ENCODE measurements at regions not wholly inside any gene's neighbourhood (a gene's known extent, or its start where the extent isn't known, plus 50 kb on each side); places are given as distances from the start of the nearest gene placed in this dataset.
"Not testable (repeated sequence)": the region's sequence is repeated elsewhere in the genome, so short reads cannot be mapped to it uniquely, and the experiment has no call there.

DNA sequence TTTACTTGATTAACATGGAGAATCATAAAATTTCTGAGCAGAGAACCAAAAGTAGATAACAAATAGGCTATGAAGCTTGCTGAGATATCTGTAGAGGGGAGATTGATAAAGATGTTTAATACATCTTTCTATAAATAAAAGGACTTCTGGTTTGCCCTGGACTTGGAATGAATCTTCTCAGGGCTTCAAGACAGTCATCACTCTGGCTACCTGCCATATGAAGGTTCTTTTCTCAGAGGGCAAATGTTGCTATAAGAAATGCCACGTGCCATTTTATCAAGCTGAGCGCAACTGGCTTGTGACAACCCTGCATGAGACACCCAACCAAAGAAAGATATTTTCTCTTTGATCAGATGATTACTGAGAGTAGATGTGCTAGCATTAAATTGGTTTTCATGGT, 192.5 kb downstream of the WNT5A start:
- FAIRE-seq: no peak

DNA sequence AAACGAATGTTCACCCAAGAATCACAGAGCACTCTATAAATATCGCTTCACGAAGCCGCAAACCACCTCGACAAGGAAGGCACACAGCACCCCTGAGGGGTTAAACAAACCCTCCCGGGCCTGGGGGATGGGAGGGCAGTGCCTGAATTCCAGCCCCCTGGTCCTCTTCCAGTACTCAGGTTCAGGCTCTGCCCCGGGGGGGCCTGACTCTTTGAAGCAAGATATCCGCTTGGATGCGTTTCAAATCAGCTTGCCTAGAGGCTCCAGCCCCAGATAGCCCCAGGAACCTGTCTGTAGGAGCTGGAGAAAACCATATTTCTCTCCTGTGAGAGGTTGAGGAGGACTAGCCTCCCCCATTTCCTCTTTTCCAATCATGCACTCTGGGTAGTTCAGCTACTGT, 194.7 kb downstream of the WNT5A start:
- no peak for FAIRE-seq

DNA sequence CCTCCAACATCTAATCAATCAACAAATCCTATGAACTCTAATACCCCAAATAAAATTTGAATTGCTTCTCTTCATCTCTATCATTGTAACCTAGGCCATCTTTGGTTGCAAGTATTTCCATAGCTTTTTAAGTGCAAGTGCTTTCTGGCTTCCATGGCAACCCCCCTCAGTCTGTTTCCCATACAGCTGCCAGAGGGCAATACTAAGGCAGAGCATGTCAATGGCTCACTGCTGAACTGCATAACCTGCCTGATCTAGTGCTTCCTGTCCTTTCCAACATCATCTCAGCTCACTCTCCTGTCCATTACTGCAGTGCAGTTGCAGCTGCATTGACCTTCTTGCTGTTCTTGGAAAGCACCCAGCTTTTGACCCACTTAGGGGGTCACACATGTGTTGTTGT, 198.4 kb downstream of the WNT5A start:
- FAIRE-seq: no peak

DNA sequence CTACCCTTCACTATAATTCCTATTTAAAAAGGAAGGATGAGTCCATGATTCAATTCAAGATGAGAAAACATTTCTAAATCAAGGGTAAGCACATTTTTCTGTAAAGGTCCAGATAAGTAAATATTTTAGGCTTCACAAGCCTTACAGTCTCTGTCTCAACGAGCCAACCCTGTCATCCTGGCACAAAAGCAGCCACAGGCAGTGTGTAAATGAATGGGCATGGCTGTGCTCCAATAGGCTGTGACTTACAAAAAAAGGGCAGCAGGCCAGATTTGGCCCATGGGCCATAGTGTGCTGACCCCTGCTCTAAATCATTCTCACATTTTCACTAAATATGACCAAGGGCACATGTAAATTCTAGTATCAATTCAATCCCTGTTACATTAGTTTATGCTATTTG, 200.4 kb downstream of the WNT5A start:
- no peak for FAIRE-seq

- no peak for FAIRE-seq
These were observed 201.9 kb downstream of the WNT5A start for GRCh38 chr3:55285156-55285555.

GRCh38 chr3:55283441-55283925, 203.6 kb downstream of the WNT5A start:
- FAIRE-seq: no peak

GRCh38 chr3:55282994-55283393, 204.1 kb downstream of the WNT5A start:
- no peak for FAIRE-seq

DNA sequence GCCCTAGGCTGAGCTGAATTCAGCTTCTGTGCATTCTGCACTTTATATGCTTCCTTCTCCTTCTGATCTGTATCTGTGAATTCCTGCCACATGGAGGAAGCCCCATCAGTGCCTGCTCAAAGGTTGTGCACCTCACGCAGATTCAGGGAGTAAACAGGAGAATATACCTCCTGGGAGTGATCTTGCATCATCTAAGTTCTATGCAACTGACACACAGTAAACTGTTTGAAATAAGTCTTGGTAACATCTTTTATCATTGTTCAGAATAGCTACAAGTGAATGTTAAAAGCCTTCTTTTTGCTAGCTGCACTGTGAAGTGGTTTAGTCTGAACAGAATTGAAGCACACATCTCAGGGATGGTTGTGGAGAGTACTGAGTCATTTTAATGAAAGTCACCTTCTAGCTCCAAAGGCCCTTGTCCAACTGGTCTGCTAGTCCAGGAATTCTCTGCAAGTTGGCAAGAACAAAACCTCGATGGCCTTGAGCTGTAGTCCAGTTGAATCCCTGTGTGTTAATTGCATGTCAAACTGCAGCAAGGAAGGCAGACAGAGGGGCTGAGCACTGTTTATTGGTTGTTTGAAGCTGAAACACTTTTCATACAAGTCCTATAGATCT, 215.0 kb downstream of the WNT5A start:
- FAIRE-seq: no peak

GRCh38 chr3:55271549-55271948, 215.6 kb downstream of the WNT5A start:
- FAIRE-seq: no peak

GRCh38 chr3:55270976-55271375, 216.1 kb downstream of the WNT5A start:
- FAIRE-seq: no peak

GRCh38 chr3:55269636-55270035, 217.5 kb downstream of the WNT5A start:
- FAIRE-seq: no peak

GRCh38 chr3:55269096-55269495, 218.0 kb downstream of the WNT5A start:
- no peak for FAIRE-seq

DNA sequence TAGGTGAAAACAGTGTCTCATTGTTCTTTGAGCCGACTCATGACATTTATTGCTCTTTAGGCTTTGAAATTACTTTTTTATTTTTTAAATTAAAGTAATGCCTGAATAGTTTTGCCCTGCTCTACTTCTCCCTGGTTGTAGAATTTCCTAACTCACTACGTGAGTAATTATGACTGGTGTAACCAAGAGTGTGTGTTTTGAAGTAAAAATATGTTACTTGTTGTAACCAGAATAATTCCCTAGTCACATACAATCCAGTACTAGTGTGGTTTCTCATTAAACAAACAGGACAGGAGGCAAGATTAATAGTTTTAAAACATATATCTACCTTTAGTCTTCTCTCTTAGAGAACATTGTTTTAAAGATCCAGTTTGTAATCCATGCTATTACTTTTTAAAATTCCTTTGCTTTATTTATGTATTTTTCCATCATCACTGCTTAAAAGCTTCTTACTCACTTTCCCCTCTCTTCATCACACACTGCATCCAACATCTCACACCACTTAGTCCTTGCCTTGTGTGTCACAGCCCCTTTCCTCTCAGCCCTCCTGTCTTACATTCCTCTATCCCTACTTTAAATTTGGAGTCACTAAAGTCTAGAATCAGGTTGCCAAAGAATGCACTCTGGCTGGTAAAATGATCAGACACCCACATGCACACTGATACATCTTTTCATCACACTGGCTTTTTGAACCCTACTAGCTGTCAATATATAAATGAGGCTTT, 219.7 kb downstream of the WNT5A start:
- FAIRE-seq: no peak

DNA sequence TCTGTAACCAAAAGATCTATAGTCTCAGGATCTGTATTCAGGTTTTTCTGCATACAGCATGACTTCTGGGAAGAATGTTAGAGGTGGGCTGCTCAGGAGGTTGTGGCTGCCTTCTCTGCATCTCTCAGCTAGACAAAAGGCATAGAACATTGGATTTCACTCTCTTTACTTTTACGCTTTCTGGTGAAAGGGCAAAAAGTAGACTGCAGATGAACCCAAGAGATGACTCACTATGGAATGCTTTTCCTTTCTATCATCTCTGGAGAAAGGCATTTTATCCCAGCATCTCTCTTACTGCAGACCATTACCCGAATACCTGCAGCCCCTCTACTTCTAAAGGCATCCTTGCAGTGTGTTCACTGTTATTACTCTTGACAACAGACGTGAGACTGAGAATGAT, 222.2 kb downstream of the WNT5A start:
- no peak for FAIRE-seq

DNA sequence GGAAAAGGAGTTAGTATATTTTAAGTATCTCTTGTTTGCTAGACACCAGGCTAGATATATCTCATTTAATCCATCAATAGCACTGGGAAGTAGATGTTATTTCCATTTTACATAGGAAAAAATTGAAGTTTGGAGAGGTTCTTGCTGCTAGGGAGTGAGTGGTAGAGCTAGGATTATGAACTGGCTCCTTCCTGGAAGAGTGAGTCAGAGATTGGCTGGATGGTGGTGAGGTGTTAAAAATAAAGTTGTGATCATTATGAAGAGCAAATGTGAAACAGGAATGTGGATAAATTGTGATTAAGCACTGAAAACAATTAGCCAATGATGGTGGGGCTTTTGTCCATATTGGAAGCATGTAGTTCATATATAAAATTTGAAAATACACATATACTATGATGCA, 234.2 kb downstream of the WNT5A start:
- FAIRE-seq: no peak

GRCh38 chr3:55249156-55249555, 237.9 kb downstream of the WNT5A start:
- not testable (repeated sequence) for FAIRE-seq

GRCh38 chr3:55247666-55248065, 239.4 kb downstream of the WNT5A start:
- FAIRE-seq: no peak

GRCh38 chr3:55246033-55246432, 241.1 kb downstream of the WNT5A start:
- no peak for FAIRE-seq

- no peak for FAIRE-seq
These were observed 241.8 kb downstream of the WNT5A start for GRCh38 chr3:55245351-55245750.

DNA sequence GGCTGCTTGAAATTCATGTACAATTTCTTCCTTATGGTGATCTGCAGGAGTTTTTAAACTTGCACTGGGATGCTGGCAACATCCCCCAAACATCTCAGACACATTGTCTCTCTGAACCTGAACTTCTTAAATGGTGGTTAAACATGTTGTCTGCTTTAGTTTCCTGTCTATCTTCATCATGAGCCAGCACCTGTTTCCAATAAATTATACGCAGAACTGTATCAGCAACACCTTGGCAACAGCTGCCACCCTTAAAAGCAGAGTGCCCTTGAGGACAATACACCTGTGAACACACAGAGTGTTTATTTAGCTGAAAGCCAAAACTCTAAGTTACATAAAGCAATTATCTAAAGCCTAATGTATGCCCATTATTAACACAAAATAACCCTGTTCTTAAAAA, 242.9 kb downstream of the WNT5A start:
- no peak for FAIRE-seq

- no peak for FAIRE-seq
These were observed 243.4 kb downstream of the WNT5A start for GRCh38 chr3:55243678-55244077.

GRCh38 chr3:55242921-55243320, 244.2 kb downstream of the WNT5A start:
- FAIRE-seq: no peak

DNA sequence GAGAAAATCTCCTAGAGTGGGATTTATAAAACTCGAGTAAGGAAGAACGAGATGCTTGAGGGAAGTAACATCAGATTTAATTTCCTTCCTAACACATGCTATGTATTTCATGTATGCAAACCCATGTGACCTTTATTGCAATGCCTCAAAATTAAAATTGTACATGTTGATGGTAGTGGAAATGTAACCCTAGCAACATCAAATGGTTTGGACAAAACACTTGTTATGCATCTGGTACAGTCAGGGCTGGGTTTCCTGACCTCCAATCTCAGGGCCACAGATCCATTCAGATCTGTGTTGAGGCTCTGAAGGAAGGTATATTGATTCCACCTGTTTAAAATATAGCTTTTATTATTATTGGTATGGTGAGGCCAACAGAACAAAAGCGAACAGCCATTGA, 246.0 kb downstream of the WNT5A start:
- no peak for FAIRE-seq

DNA sequence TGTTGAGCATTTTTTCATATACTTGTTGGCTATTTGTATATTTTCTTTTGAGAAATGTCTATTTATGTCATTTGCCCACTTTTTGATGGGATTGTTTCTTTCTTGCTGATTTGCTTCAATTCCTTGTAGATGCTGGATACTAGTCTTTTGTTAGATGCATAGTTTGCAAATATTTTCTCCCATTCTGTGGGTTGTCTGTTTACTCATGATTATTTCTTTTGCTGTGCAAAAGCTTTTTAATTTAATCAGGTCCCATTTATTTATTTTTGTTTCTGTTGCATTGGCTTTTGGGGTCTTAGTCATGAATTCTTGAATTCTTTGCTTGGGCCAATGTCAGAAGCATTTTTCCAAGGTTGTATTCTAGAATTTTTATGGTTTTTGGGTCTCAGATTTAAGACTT, 251.7 kb downstream of the WNT5A start:
- FAIRE-seq: no peak

GRCh38 chr3:55226696-55227095, 260.4 kb downstream of the WNT5A start:
- FAIRE-seq: no peak

Data from A204.1 (cell line).